Superior temporal gyrus (tissue), 1 donor: ENCODE measurements at regions not wholly inside any gene's neighbourhood (a gene's known extent, or its start where the extent isn't known, plus 50 kb on each side); places are given as distances from the start of the nearest gene placed in this dataset.
"Not testable (repeated sequence)": the region's sequence is repeated elsewhere in the genome, so short reads cannot be mapped to it uniquely, and the experiment has no call there.

Experiments used
- DNase-seq: peaks from one replicate; pipeline ENCODE4 v3.0.0-alpha.2; 2016; ENCODE audit errors: extremely low spot score

- no peak for DNase-seq
Observed at GRCh38 chr14:105855246-105855892, 329.0 kb downstream of the TMEM121 start.

GRCh38 chr14:105855893-105856675 is 329.7 kb downstream of the TMEM121 start:
- DNase-seq: no peak

- DNase-seq: no peak
Observed at GRCh38 chr14:105856676-105857219, 330.4 kb downstream of the TMEM121 start.

- DNase-seq: no peak
Observed at GRCh38 chr14:105857220-105857825, 330.9 kb downstream of the TMEM121 start.

DNA sequence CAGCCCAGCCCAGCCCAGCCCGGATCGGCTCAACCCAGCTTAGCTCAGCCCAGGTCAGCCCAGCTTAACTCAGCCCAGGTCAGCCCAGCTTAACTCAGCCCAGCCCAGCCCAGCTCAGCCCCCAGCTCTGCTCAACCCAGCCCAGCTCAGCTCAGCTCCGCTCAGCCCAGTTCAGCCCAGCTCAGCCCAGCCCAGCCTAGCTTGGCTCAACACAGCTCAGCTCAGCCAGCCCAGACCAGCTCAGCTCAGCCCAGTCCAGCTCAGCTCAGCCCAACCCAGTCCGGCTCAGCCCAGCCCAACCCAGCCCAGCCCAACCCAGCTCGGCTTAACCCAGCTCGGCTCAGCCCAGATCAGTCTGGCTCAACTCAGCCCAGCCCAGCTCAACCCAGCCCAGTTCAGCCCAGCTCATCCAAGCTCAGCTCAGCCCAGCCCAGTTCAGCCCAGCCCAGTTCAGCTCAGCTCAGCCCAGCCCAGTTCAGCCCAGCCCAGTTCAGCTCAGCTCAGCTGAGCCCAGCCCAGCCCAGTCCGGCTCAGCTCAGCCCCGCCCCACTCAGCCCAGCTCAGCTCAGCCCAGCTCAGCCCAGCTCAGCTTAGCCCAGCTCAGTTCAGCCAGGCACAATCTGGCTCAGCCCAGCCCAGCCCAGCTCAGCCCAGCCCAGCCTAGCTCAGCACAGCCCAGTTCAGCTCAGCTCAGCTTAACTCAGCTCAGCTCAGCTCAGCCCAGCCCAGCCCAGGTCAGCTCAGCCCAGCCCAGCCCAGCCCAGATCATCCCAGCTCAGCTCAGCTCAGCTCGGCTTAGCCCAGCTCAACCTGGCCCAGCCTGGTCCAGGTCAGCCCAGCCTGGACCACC is 331.7 kb downstream of the TMEM121 start:
- DNase-seq: no peak

GRCh38 chr14:105858676-105859025 is 332.3 kb downstream of the TMEM121 start:
- no peak for DNase-seq

DNA sequence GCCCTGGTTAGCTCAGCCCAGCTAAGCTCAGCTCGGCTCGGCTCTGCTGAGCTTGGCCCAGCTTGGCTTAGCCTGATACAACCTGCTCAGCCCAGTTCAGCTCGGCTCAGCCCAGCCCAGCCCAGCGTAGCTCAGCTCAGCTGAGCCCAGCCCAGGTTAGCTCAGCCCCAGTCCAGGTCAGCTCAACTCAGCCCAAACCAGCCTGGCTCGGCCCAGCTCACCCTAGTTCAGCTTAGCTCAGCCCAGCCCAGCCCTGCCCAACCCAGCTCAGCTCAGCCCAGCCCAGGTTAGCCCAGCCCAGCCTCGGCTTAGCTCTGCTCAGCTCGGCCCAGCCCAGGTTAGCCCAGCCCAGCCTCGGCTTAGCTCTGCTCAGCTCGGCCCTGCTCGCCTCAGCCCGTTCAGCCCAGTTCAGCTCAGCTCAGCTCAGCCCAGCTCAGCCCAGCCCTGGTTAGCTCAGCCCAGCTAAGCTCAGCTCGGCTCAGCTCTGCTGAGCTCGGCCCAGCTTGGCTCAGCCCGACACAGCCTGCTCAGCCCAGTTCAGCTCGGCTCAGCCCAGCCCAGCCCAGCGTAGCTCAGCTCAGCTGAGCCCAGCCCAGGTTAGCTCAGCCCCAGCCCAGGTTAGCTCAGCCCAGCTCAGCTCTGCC is 332.8 kb downstream of the TMEM121 start:
- DNase-seq: not testable (repeated sequence)

DNA sequence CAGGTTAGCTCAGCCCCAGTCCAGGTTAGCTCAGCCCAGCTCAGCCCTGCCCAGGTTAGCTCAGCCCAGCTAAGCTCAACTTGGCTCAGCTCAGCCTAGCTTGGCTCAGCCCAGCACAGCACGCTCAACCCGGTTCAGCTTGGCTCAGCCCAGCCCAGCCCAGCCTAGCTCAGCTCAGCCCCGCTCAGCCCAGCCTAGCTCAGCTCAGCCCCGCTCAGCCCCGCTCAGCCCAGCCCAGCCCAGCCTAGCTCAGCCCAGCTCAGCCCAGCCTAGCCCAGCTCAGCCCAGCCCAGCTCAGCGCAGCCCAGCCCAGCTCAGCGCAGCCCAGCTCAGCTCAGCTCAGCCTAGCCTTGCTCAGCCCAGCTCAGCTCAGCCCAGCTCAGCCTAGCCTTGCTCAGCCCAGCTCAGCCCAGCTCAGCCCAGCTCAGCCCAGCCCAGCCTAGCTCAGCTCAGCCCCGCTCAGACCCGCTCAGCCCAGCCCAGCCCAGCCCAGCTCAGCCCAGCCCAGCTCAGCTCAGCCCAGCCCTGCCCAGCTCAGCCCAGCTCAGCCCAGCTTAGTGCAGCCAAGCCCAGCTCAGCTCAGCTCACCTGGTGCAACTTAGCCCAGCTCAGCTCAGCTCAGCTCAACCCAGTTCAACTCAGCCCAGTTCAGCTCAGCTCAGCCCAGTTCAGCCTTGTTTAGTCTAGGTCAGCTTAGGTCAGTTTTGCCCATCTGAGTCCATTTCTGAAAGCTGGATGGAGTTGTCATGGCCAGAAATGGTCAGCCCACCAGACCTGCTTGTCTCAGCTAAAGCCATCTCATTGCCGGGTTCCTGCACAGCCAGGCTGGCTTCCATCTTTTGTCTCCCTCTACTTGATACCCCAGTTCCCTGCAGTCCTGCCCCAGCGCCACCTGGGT is 333.6 kb downstream of the TMEM121 start:
- DNase-seq: no peak

GRCh38 chr14:105860615-105861580 is 334.5 kb downstream of the TMEM121 start:
- no peak for DNase-seq

- no peak for DNase-seq
Observed at GRCh38 chr14:105861985-105862465, 335.6 kb downstream of the TMEM121 start.

- no peak for DNase-seq
Observed at GRCh38 chr14:105862581-105863239, 336.3 kb downstream of the TMEM121 start.

DNA sequence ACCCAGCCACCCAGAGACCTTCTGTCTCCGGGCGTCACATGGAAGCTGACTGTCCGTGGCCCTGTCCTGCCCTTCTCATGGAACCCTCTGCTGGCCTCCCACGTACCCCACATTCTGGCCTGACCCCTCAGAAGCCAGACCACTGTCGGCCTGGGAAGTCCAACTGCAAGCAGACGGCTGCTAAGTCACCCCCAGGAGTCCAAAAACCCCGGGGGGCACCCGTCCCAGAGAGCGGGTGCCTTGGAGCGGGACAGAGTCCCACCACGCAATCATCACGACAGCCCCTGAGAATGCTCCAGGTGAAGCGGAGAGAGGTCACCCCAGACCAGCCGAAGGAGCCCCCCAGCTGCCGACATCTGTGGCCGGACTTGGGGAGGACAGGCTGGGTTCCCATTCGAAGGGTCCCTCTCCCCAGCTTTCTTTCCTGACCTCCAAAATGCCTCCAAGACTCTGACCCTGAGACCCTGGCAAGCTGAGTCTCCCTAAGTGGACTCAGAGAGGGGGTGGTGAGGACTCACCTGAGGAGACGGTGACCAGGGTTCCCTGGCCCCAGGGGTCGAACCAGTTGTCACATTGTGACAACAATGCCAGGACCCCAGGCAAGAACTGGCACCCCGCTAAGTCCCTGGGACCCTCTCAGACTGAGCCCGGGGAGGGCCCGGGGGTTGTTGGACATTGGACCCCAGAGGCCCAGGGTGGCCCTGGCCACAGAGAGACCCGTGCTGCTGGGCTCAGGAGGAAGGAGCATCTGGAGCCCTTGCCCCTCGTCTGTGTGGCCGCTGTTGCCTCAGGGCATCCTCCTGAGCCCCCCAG is 337.1 kb downstream of the TMEM121 start:
- no peak for DNase-seq

DNA sequence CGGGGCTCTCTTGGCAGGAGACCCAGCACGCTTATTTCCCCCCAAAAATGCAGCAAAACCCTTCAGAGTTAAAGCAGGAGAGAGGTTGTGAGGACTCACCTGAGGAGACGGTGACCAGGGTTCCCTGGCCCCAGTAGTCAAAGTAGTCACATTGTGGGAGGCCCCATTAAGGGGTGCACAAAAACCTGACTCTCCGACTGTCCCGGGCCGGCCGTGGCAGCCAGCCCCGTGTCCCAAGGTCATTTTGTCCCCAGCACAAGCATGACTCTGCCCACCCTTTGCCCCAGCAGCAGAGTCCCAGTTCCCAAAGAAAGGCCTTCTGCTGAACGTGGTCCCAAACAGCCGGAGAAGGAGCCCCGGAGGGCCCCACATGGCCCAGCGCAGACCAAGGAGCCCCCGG is 337.7 kb downstream of the TMEM121 start:
- no peak for DNase-seq

GRCh38 chr14:105864651-105865265 is 338.4 kb downstream of the TMEM121 start:
- no peak for DNase-seq

GRCh38 chr14:105865266-105865903 is 339.0 kb downstream of the TMEM121 start:
- no peak for DNase-seq
